ENCODE measurements at regions not wholly inside any gene's neighbourhood (a gene's known extent, or its start where the extent isn't known, plus 50 kb on each side); places are given as distances from the start of the nearest gene placed in this dataset.

GRCh38 chr7:41220266-41220665, 482.6 kb downstream of the INHBA start:
- TF ChIP-seq CTCF (IDR thresholded peaks at IDR 0.05) (no peak), POLR2A (IDR thresholded peaks at IDR 0.05) (no peak), POLR2AphosphoS5 (IDR thresholded peaks at IDR 0.05) (no peak)

Data from breast epithelium (tissue), 3 donors.